Spleen (tissue), 11 donors: ENCODE measurements at regions not wholly inside any gene's neighbourhood (a gene's known extent, or its start where the extent isn't known, plus 50 kb on each side); places are given as distances from the start of the nearest gene placed in this dataset.
A peak's percentile ranks its signal among the peaks of the same experiment; 100 is the strongest.
"Not testable (repeated sequence)": the region's sequence is repeated elsewhere in the genome, so short reads cannot be mapped to it uniquely, and the experiment has no call there.

Experiments
- DNase-seq: peaks from one replicate; pipeline ENCODE4 v3.0.0-alpha.2; 2020
- H3K27ac ChIP-seq, 8 donors: fragments of 200-600 bp; sonication (generic) in 7 of 8; 1 replicate in 4 of 8; 2 replicates in 4 of 8; pipeline versions ENCODE4 v1.5.0 to v1.8.0; 2016 to 2021; ENCODE audit warnings: inconsistent platforms in 4 of 8, mild to moderate bottlenecking in 4 of 8, moderate library complexity in 1 of 8
- H3K27me3 ChIP-seq, 7 donors: fragments of 200-600 bp; sonication (generic) in 6 of 7; replicated peaks in 1 of 7; 1 replicate in 4 of 7; 2 replicates in 3 of 7; pipeline versions ENCODE4 v1.5.0 to v1.8.0; 2016 to 2021; ENCODE audit warnings: inconsistent platforms in 3 of 7, mild to moderate bottlenecking in 1 of 7
- H3K36me3 ChIP-seq, 6 donors: fragments of 200-600 bp; sonication (generic) in 5 of 6; 1 replicate in 4 of 6; 2 replicates in 2 of 6; pipeline versions ENCODE4 v1.5.0 to v1.8.0; 2016 to 2021; ENCODE audit warnings: inconsistent platforms in 2 of 6
- H3K4me1 ChIP-seq, 6 donors: fragments of 200-600 bp; sonication (generic) in 5 of 6; 1 replicate in 3 of 6; 2 replicates in 3 of 6; pipeline versions ENCODE4 v1.5.0 to v1.8.0; 2016 to 2021; ENCODE audit warnings: inconsistent platforms in 3 of 6
- H3K4me3 ChIP-seq, 8 donors: fragments of 200-600 bp; sonication (generic) in 7 of 8; 1 replicate in 4 of 8; 2 replicates in 4 of 8; pipeline versions ENCODE4 v1.5.0 to v1.8.0; 2016 to 2021; ENCODE audit warnings: inconsistent platforms in 4 of 8, mild to moderate bottlenecking in 4 of 8, moderate library complexity in 2 of 8
- H3K9me3 ChIP-seq, 8 donors: fragments of 200-600 bp; sonication (generic) in 7 of 8; 1 replicate in 4 of 8; 2 replicates in 4 of 8; pipeline versions ENCODE4 v1.5.0 to v1.8.0; 2016 to 2021; ENCODE audit warnings: inconsistent platforms in 4 of 8
- WGBS, 5 donors: extraction: QIAGEN DNeasy Blood & Tissue Kit in 3 of 5; methylation state at CpG; one replicate each; pipeline versions ENCODE4 v1.1.5 to v1.1.7; 2013 to 2018; 5-methylcytosine and 5-hydroxymethylcytosine counted together
- intact Hi-C: fragments of 100-400 bp; cut with DNase I; formaldehyde crosslinking; loops from one replicate; pipeline ENCODE4 v1.15.0; 2023; ENCODE audit warnings: low total_unique reads
- donor health status: healthy with polysubstance abuse.
- donor health status: DM: no; HTN: no; CAD: no; lungs with moderate emphysema.
- donor health status: DM: no; HTN: no; CAD: no.
- donor health status: Bipolar disorder and iron deficiency.
- donor health status: healthy.
- donor health status: DM: no; HTN: no; CAD: no.
- donor health status: DM: yes; HTN: yes; CAD: no.

GRCh38 chr16:29284723-29285122 lies 121.8 kb downstream of the NPIPB11 start:
- intact Hi-C loops, H3K27me3 ChIP-seq, H3K9me3 ChIP-seq, H3K36me3 ChIP-seq, DNase-seq, H3K4me3 ChIP-seq, H3K27ac ChIP-seq: not testable (repeated sequence)
- H3K4me1 ChIP-seq: peaks cover 0 to 25% (median 12%) of the 10 kb centered on the region in 6 donors
- WGBS, 5 donors: 47 to 73% (median 59%) methylated on average over 3 to 5 of the region's 5 CpGs

- H3K27me3 ChIP-seq, intact Hi-C loops, H3K4me3 ChIP-seq, H3K27ac ChIP-seq, DNase-seq, H3K36me3 ChIP-seq, H3K9me3 ChIP-seq: not testable (repeated sequence)
- peaks cover 0 to 23% (median 11%) of the 10 kb centered on the region in 6 donors for H3K4me1 ChIP-seq
- 52 to 75% (median 67%) methylated on average over 4 of the region's 4 CpGs for WGBS, 5 donors
Observed at GRCh38 chr16:29284159-29284558, 122.4 kb downstream of the NPIPB11 start.

- DNase-seq: peak; percentile 4
- H3K27ac ChIP-seq, H3K9me3 ChIP-seq, H3K4me3 ChIP-seq, H3K36me3 ChIP-seq, H3K27me3 ChIP-seq, H3K4me1 ChIP-seq, intact Hi-C loops: not testable (repeated sequence)
- 75 to 90% (median 80%) methylated on average over 4 to 5 of the region's 8 CpGs for WGBS, 5 donors
Observed at GRCh38 chr16:29278097-29278871, 128.2 kb downstream of the NPIPB11 start.

- H3K27me3 ChIP-seq, H3K36me3 ChIP-seq, H3K27ac ChIP-seq, H3K4me1 ChIP-seq, H3K4me3 ChIP-seq, intact Hi-C loops, H3K9me3 ChIP-seq: not testable (repeated sequence)
- peak; percentile 1 for DNase-seq
- WGBS, 5 donors: 75 to 93% (median 87%) methylated on average over 5 of the region's 5 CpGs
Observed at GRCh38 chr16:29276446-29276845, 130.1 kb downstream of the NPIPB11 start.

GRCh38 chr16:29274055-29275035 lies 132.2 kb downstream of the NPIPB11 start:
- WGBS, 5 donors: 88 to 92% (median 90%) methylated on average over 8 to 12 of the region's 12 CpGs
- H3K9me3 ChIP-seq, H3K4me3 ChIP-seq, H3K27me3 ChIP-seq, DNase-seq, H3K27ac ChIP-seq, intact Hi-C loops, H3K4me1 ChIP-seq, H3K36me3 ChIP-seq: not testable (repeated sequence)

- H3K27ac ChIP-seq, H3K4me1 ChIP-seq, intact Hi-C loops, H3K27me3 ChIP-seq, H3K9me3 ChIP-seq, H3K36me3 ChIP-seq, DNase-seq, H3K4me3 ChIP-seq: not testable (repeated sequence)
- WGBS, 5 donors: 82 to 94% (median 88%) methylated on average over 9 of the region's 9 CpGs
Observed at GRCh38 chr16:29273298-29274054, 133.0 kb downstream of the NPIPB11 start.

- H3K9me3 ChIP-seq, H3K4me1 ChIP-seq, intact Hi-C loops, DNase-seq, H3K4me3 ChIP-seq, H3K27me3 ChIP-seq, H3K36me3 ChIP-seq, H3K27ac ChIP-seq: not testable (repeated sequence)
- 76 to 96% (median 87%) methylated on average over 5 to 19 of the region's 19 CpGs for WGBS, 5 donors
Observed at GRCh38 chr16:29271721-29272675, 134.5 kb downstream of the NPIPB11 start.

- H3K27me3 ChIP-seq, H3K9me3 ChIP-seq, intact Hi-C loops, H3K4me3 ChIP-seq, H3K27ac ChIP-seq, H3K36me3 ChIP-seq, H3K4me1 ChIP-seq, DNase-seq: not testable (repeated sequence)
Observed at GRCh38 chr16:29270923-29271322, 135.6 kb downstream of the NPIPB11 start.

GRCh38 chr16:29270033-29270432 lies 136.5 kb downstream of the NPIPB11 start:
- H3K27ac ChIP-seq, H3K36me3 ChIP-seq, H3K9me3 ChIP-seq, intact Hi-C loops, DNase-seq, H3K27me3 ChIP-seq, H3K4me1 ChIP-seq, H3K4me3 ChIP-seq: not testable (repeated sequence)
